Mesothelial cell of epicardium (in vitro differentiated cells): ENCODE measurements at regions not wholly inside any gene's neighbourhood (a gene's known extent, or its start where the extent isn't known, plus 50 kb on each side); places are given as distances from the start of the nearest gene placed in this dataset.

Experiments used
- DNase-seq, 2 experiments: peaks; one replicate each; pipeline ENCODE4 v3.0.0; 2021; ENCODE audit warnings: low spot score in 2 of 2; ENCODE audit not compliant: unreplicated experiment in 2 of 2
- H3K27ac Mint-ChIP-seq: 2 replicates; pipeline ENCODE4 v1.8.0; 2021; ENCODE audit warnings: mixed read lengths
- H3K27me3 Mint-ChIP-seq: 2 replicates; pipeline ENCODE4 v1.8.0; 2021; ENCODE audit warnings: low read depth, mixed read lengths
- H3K36me3 Mint-ChIP-seq: 2 replicates; pipeline ENCODE4 v1.8.0; 2021; ENCODE audit warnings: mixed read lengths
- H3K4me1 Mint-ChIP-seq: 2 replicates; pipeline ENCODE4 v1.8.0; 2021; ENCODE audit warnings: mixed read lengths
- H3K4me3 Mint-ChIP-seq: 2 replicates; pipeline ENCODE4 v1.8.0; 2021; ENCODE audit warnings: mild to moderate bottlenecking, moderate library complexity, mixed read lengths
- H3K9me3 Mint-ChIP-seq: 2 replicates; pipeline ENCODE4 v1.8.0; 2021; ENCODE audit warnings: mixed read lengths
- TF ChIP-seq, protein P1 (sequence below): fragments of 200-600 bp; sonication (generic); IDR thresholded peaks from one replicate; pipeline ENCODE4 v1.5.0; 2021; ENCODE audit warnings: antibody characterized with exemption; ENCODE audit not compliant: unreplicated experiment

DNA sequence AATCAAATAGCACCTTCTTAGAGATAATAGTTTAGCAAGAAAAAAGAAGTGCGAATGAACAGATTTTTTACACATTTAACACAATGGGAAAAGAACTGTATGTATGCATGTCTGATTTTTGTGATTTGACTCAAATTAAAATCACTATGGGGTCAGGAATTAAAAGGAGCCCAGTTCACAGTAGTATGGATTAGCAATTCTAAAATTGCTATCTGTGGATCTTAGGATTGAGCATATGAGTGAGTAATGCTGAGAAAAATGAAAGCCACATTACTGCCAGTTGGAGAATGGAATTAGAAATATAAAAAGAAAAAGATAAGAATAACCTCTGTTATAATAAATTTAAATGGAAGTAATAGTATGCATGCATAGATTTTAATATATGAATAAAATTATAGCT is 386.8 kb upstream of the PLSCR5 start:
- Mint-ChIP-seq H3K27ac (no peak overlapping the region), H3K4me3 (no peak overlapping the region), H3K9me3 (no peaks in the 10 kb centered on the region), H3K4me1 (no peaks in the 10 kb centered on the region), H3K36me3 (no peaks in the 10 kb centered on the region), H3K27me3 (no peaks in the 10 kb centered on the region)
- no peak for DNase-seq
- TF ChIP-seq, protein P1, sequence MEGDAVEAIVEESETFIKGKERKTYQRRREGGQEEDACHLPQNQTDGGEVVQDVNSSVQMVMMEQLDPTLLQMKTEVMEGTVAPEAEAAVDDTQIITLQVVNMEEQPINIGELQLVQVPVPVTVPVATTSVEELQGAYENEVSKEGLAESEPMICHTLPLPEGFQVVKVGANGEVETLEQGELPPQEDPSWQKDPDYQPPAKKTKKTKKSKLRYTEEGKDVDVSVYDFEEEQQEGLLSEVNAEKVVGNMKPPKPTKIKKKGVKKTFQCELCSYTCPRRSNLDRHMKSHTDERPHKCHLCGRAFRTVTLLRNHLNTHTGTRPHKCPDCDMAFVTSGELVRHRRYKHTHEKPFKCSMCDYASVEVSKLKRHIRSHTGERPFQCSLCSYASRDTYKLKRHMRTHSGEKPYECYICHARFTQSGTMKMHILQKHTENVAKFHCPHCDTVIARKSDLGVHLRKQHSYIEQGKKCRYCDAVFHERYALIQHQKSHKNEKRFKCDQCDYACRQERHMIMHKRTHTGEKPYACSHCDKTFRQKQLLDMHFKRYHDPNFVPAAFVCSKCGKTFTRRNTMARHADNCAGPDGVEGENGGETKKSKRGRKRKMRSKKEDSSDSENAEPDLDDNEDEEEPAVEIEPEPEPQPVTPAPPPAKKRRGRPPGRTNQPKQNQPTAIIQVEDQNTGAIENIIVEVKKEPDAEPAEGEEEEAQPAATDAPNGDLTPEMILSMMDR, result no peak

DNA sequence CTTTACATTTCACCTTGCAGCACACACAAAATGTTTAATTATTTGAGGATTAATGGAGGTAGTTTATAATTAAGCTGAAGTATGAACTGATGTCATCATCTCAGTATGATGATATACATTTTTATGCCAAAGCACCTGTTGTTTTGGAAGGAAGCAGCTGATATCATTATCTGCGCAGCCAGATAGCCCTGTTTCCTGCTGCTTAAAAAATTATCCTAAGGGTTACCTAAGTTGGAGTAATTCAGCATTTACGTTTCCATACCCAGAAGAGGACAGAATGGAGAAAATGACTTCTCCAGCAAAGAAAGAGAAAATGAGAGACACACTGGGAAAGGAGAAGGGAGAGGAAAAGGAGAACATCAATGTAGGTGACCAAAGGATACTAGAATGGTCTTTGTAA is 370.3 kb upstream of the PLSCR5 start:
- Mint-ChIP-seq H3K4me1 (no peaks in the 10 kb centered on the region), H3K36me3 (no peaks in the 10 kb centered on the region), H3K27ac (no peak overlapping the region), H3K4me3 (no peak overlapping the region), H3K9me3 (no peaks in the 10 kb centered on the region), H3K27me3 (no peaks in the 10 kb centered on the region)
- no peak for DNase-seq
- TF ChIP-seq, protein P1, result no peak

DNA sequence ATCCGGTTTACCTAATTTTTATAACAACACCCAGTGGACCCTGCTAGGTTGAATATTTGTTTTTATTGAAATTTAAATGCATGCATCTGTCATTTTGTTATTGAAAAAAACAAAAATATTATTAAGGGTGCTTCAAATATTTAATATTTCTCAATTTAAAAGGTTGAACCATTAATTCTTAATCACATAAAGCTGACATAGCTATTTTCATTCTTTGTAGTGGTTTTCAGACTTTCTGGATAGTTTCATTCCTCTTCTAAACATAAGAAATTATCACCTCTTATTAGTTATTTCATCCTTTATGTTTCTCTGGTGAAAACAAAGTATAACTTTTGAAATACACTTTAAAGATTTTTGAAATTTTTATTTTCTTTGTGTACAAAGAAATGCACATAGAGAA is 369.9 kb upstream of the PLSCR5 start:
- H3K27me3 Mint-ChIP-seq, result no peaks in the 10 kb centered on the region
- TF ChIP-seq, protein P1, result no peak
- DNase-seq, result no peak
- no peaks in the 10 kb centered on the region for H3K36me3 Mint-ChIP-seq
- no peak overlapping the region for H3K27ac Mint-ChIP-seq
- no peak overlapping the region for H3K4me3 Mint-ChIP-seq
- no peaks in the 10 kb centered on the region for H3K4me1 Mint-ChIP-seq
- no peaks in the 10 kb centered on the region for H3K9me3 Mint-ChIP-seq

DNA sequence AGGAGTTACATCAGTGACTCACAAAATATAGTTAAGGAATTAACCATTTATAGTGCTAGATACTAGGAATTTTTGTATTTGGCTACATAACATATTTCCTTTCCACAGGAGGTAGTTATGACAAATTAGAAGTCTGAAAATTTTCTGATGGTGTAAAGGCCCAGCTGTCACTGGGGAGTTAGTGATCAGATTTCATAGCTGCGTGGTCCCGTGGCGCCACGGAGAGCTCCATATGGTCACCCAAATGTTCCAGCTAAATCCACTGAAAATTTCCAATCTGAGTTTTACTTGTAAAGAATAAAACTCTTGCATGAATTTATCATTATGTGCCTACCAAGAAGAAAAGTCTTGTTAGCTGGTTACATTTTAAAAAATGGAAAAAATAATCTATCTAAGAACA is 368.9 kb upstream of the PLSCR5 start:
- Mint-ChIP-seq H3K27ac (no peak overlapping the region), H3K4me3 (no peak overlapping the region), H3K36me3 (no peaks in the 10 kb centered on the region), H3K27me3 (no peaks in the 10 kb centered on the region), H3K9me3 (no peaks in the 10 kb centered on the region), H3K4me1 (no peaks in the 10 kb centered on the region)
- TF ChIP-seq, protein P1, result no peak
- no peak for DNase-seq

DNA sequence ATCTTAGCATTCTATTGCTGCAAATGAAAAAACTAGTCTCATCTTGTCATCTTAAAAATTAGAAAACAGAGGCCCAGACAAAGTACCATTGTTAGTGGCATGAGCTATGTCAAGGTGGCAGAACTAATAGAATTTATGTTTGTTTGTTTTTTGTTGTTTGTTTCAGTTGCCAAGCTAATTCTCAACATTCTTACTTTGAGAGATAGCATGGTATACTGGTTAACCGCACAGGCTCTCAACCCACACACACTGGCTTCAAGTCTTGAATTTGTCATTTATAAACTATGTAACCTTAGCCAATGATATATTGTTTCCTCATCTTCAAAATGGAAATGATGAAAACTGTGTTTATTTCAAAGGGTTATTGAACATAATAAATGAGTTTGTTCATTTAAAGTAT is 367.6 kb upstream of the PLSCR5 start:
- Mint-ChIP-seq H3K27me3 (no peaks in the 10 kb centered on the region), H3K27ac (no peak overlapping the region), H3K4me1 (no peaks in the 10 kb centered on the region), H3K36me3 (no peaks in the 10 kb centered on the region), H3K4me3 (no peak overlapping the region), H3K9me3 (no peaks in the 10 kb centered on the region)
- DNase-seq, result no peak
- TF ChIP-seq, protein P1, result no peak

DNA sequence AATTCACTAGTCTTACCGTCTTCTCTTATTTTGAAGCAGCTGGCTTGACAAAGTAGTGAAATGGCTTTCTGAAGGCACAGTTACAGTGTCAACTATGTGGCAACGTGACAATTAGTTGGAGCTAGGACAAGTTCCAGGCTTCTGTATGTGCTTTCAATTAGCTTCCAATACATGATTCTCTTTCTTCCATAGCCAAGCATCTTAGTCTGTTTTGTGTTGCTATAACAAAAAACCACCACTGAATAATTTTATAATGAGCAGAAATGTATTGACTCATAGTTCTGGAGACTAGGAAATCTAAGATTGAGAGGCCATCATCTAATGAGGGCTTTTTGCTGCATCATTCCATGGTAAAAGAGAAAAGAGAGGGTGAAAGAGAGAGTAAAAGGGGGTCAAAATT is 365.1 kb upstream of the PLSCR5 start:
- Mint-ChIP-seq H3K4me3 (no peak overlapping the region), H3K9me3 (no peaks in the 10 kb centered on the region), H3K4me1 (no peaks in the 10 kb centered on the region), H3K27ac (no peak overlapping the region), H3K27me3 (no peaks in the 10 kb centered on the region), H3K36me3 (no peaks in the 10 kb centered on the region)
- no peak for DNase-seq
- TF ChIP-seq, protein P1, result no peak
